Esophagus squamous epithelium (tissue), 4 donors: ENCODE measurements at regions not wholly inside any gene's neighbourhood (a gene's known extent, or its start where the extent isn't known, plus 50 kb on each side); places are given as distances from the start of the nearest gene placed in this dataset.

ENCODE experiments used
- CTCF ChIP-seq, 6 experiments: fragments of 450-650 bp in 4 of 6; fragments of 200-600 bp in 2 of 6; sonication (generic) in 2 of 6; IDR thresholded peaks; one replicate each; pipeline ENCODE4 v1.5.1; 2016 to 2019; ENCODE audit warnings: antibody characterized with exemption in 6 of 6, mild to moderate bottlenecking in 4 of 6, moderate library complexity in 4 of 6
- POLR2A ChIP-seq, 4 donors: fragments of 450-650 bp; IDR thresholded peaks; one replicate each; pipeline ENCODE4 v1.6.1; 2017; ENCODE audit warnings: antibody characterized with exemption in 4 of 4, mild to moderate bottlenecking in 4 of 4, moderate library complexity in 3 of 4

DNA sequence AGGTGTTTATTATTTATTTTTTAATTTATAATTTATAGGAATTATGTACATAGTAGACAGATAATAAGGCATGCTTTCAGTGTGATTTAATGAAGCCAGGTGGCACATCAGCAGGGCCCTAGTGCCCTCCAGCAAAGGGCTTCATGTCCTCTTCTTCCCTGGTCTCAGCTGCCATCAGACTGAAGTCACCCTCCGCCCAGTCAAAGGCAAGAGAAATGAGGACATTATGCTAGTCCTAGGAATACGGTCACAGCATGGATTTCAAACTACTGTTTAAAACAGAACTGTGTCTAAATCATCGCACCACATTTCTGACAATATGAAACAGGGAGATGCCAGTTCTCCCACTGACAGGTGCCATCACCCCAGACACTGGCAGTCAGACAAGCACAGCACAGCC, 168.1 kb downstream of the SEC16B start:
- no peak for TF ChIP-seq CTCF (IDR thresholded peaks at IDR 0.05)
- no peak for TF ChIP-seq POLR2A (IDR thresholded peaks at IDR 0.05)
